CD14-positive monocyte (primary cell): ENCODE measurements at regions not wholly inside any gene's neighbourhood (a gene's known extent, or its start where the extent isn't known, plus 50 kb on each side); places are given as distances from the start of the nearest gene placed in this dataset.

Experiments used
- DNase-seq, 3 donors: peaks; one replicate each; pipeline ENCODE4 v3.0.0-alpha.2; 2011 to 2022
- H2AFZ ChIP-seq: 2 replicates; pipeline ENCODE4 v1.6.0; 2012; ENCODE audit warnings: mild to moderate bottlenecking, low read depth, low read length, inconsistent platforms; ENCODE audit not compliant: insufficient read depth, poor library complexity, severe bottlenecking
- H3K27ac ChIP-seq, 2 donors: 1 replicate in 1 of 2; 2 replicates in 1 of 2; pipeline ENCODE4 v1.5.1; 2012 to 2013; ENCODE audit warnings: low read length in 2 of 2, control low read depth in 1 of 2, inconsistent platforms in 1 of 2, low read depth in 1 of 2, mild to moderate bottlenecking in 1 of 2
- H3K27me3 ChIP-seq, 2 donors: one replicate each; pipeline versions ENCODE4 v1.6.0 to v1.6.1; 2011 to 2013; ENCODE audit warnings: low read length in 2 of 2; ENCODE audit not compliant: control insufficient read depth in 2 of 2, insufficient read depth in 2 of 2
- H3K36me3 ChIP-seq, 2 donors: replicated peaks in 1 of 2; 1 replicate in 1 of 2; 2 replicates in 1 of 2; pipeline versions ENCODE4 v1.5.1 to v1.6.1; 2012 to 2013; ENCODE audit warnings: low read length in 2 of 2, control low read depth in 1 of 2, inconsistent platforms in 1 of 2, mild to moderate bottlenecking in 1 of 2; ENCODE audit not compliant: insufficient read depth in 2 of 2, control insufficient read depth in 1 of 2
- H3K4me1 ChIP-seq, 2 donors: 1 replicate in 1 of 2; 2 replicates in 1 of 2; pipeline versions ENCODE4 v1.5.1 to v1.6.1; 2012 to 2013; ENCODE audit warnings: low read length in 2 of 2, control low read depth in 1 of 2, inconsistent platforms in 1 of 2, mild to moderate bottlenecking in 1 of 2, moderate library complexity in 1 of 2; ENCODE audit not compliant: insufficient read depth in 2 of 2, control insufficient read depth in 1 of 2
- H3K4me2 ChIP-seq: replicated peaks from 2 replicates; pipeline ENCODE3; 2012; ENCODE audit warnings: low read length, moderate library complexity, mild to moderate bottlenecking; ENCODE audit not compliant: poor library complexity, severe bottlenecking; ENCODE audit errors: extremely low read depth
- H3K4me3 ChIP-seq, 3 experiments: fragments of 200-600 bp in 1 of 3; sonication (generic) in 1 of 3; replicated peaks in 1 of 3; 1 replicate in 2 of 3; 2 replicates in 1 of 3; pipeline ENCODE4 v1.5.1; 2011 to 2013; ENCODE audit warnings: low read length in 3 of 3, mild to moderate bottlenecking in 3 of 3, control low read depth in 2 of 3, low read depth in 2 of 3, inconsistent platforms in 1 of 3, moderate library complexity in 1 of 3
- H3K79me2 ChIP-seq: 2 replicates; pipeline ENCODE4 v1.6.0; 2012; ENCODE audit warnings: mild to moderate bottlenecking, control low read depth, inconsistent platforms, low read length, moderate library complexity; ENCODE audit not compliant: insufficient read depth
- H3K9ac ChIP-seq: 2 replicates; pipeline ENCODE4 v1.6.0; 2017; ENCODE audit warnings: low read length, mild to moderate bottlenecking; ENCODE audit not compliant: insufficient read depth, poor library complexity, severe bottlenecking
- H3K9me3 ChIP-seq, 2 donors: replicated peaks in 1 of 2; 1 replicate in 1 of 2; 2 replicates in 1 of 2; pipeline versions ENCODE4 v1.5.1 to v1.6.1; 2012 to 2013; ENCODE audit warnings: low read length in 2 of 2, control low read depth in 1 of 2; ENCODE audit not compliant: control insufficient read depth in 1 of 2, insufficient read depth in 1 of 2
- H4K20me1 ChIP-seq: 2 replicates; pipeline ENCODE4 v1.6.0; 2012; ENCODE audit warnings: mild to moderate bottlenecking, low read length, control low read depth, moderate library complexity; ENCODE audit not compliant: insufficient read depth
- H3K27ac Mint-ChIP-seq, 7 donors: one replicate each; pipeline ENCODE4 v1.8.0; 2020; ENCODE audit warnings: mild to moderate bottlenecking in 7 of 7, mixed read lengths in 7 of 7, moderate library complexity in 6 of 7, inconsistent platforms in 2 of 7
- H3K27me3 Mint-ChIP-seq, 3 donors: one replicate each; pipeline ENCODE4 v1.8.0; 2021 to 2022; ENCODE audit warnings: low read depth in 3 of 3, mild to moderate bottlenecking in 3 of 3, mixed read lengths in 3 of 3, moderate library complexity in 3 of 3, inconsistent platforms in 1 of 3
- H3K36me3 Mint-ChIP-seq, 2 donors: one replicate each; pipeline ENCODE4 v1.8.0; 2020; ENCODE audit warnings: mixed read lengths in 2 of 2, inconsistent platforms in 1 of 2, mild to moderate bottlenecking in 1 of 2
- H3K4me1 Mint-ChIP-seq: one replicate; pipeline ENCODE4 v1.8.0; 2020; ENCODE audit warnings: mild to moderate bottlenecking, mixed read lengths
- H3K4me3 Mint-ChIP-seq, 2 donors: one replicate each; pipeline ENCODE4 v1.8.0; 2020; ENCODE audit warnings: mild to moderate bottlenecking in 2 of 2, mixed read lengths in 2 of 2, moderate library complexity in 1 of 2
- H3K9me3 Mint-ChIP-seq, 7 donors: one replicate each; pipeline ENCODE4 v1.8.0; 2020 to 2022; ENCODE audit warnings: mixed read lengths in 7 of 7, mild to moderate bottlenecking in 6 of 7, moderate library complexity in 6 of 7, inconsistent platforms in 2 of 7
- WGBS: methylation state at CpG from one replicate; pipeline ENCODE4 v1.1.5; 2013; ENCODE audit warnings: missing lambda C conversion rate; ENCODE audit not compliant: insufficient coverage; 5-methylcytosine and 5-hydroxymethylcytosine counted together
- intact Hi-C, 2 donors: fragments of 100-400 bp; cut with micrococcal nuclease; formaldehyde crosslinking; loops; one replicate each; pipeline versions ENCODE4 v1.15.0 to v1.15.1; 2023
- TF ChIP-seq, protein P1 (sequence below): fragments of 200-600 bp; IDR thresholded peaks from one replicate; pipeline ENCODE4 v1.8.0; 2022; ENCODE audit warnings: antibody characterized with exemption, mild to moderate bottlenecking

DNA sequence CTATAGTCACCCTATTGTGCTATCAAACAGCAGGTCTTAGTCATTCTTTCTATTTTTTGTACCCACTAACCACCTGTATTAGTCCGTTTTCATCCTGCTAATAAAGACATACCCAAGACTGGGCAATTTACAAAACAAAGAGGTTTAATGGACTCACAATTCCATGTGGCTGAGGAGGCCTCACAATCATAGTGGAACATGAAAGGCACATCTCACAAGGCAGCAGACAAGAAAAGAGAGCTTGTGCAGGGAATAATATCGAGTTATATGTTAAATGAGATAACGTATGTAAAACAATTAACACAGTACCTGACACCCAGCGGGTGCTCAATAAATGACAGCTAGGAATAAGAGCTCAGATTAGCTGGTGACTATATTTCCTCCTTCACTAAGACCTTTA lies 88.1 kb upstream of the WDR44 start:
- no peaks in the 10 kb centered on the region for H3K4me1 Mint-ChIP-seq
- intact Hi-C loops: no loop called here

GRCh38 chrX:118259213-118259612 lies 86.7 kb upstream of the WDR44 start:
- intact Hi-C loops: no loop called here
- Mint-ChIP-seq H3K9me3 (peaks cover 0 to 3% (median 0%) of the 10 kb centered on the region in 7 donors), H3K4me3 (no peak overlapping the region), H3K27ac (peak overlapping the region in 1 of 7 donors; percentile 38), H3K27me3 (peaks cover 0 to 6% (median 5%) of the 10 kb centered on the region in 3 donors), H3K4me1 (no peaks in the 10 kb centered on the region), H3K36me3 (no peaks in the 10 kb centered on the region)
- H3K79me2 ChIP-seq: no peaks in the 10 kb centered on the region
- no peak overlapping the region for H3K4me2 ChIP-seq
- no peak for DNase-seq
- TF ChIP-seq, protein P1, sequence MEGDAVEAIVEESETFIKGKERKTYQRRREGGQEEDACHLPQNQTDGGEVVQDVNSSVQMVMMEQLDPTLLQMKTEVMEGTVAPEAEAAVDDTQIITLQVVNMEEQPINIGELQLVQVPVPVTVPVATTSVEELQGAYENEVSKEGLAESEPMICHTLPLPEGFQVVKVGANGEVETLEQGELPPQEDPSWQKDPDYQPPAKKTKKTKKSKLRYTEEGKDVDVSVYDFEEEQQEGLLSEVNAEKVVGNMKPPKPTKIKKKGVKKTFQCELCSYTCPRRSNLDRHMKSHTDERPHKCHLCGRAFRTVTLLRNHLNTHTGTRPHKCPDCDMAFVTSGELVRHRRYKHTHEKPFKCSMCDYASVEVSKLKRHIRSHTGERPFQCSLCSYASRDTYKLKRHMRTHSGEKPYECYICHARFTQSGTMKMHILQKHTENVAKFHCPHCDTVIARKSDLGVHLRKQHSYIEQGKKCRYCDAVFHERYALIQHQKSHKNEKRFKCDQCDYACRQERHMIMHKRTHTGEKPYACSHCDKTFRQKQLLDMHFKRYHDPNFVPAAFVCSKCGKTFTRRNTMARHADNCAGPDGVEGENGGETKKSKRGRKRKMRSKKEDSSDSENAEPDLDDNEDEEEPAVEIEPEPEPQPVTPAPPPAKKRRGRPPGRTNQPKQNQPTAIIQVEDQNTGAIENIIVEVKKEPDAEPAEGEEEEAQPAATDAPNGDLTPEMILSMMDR: no peak
- no peak overlapping the region for H2AFZ ChIP-seq
- H4K20me1 ChIP-seq: no peaks in the 10 kb centered on the region
- no peaks in the 10 kb centered on the region for H3K27me3 ChIP-seq
- no peak overlapping the region for H3K4me3 ChIP-seq
- no peak overlapping the region for H3K9ac ChIP-seq
- H3K4me1 ChIP-seq: no peaks in the 10 kb centered on the region
- H3K36me3 ChIP-seq: no peaks in the 10 kb centered on the region
- WGBS: no CpG with 5 or more reads among the region's 1 CpG
- H3K9me3 ChIP-seq: no peaks in the 10 kb centered on the region
- no peak overlapping the region for H3K27ac ChIP-seq

More for the DNA sequence above, 88.1 kb upstream of the WDR44 start:
- Histone ChIP-seq H3K9ac (no peak overlapping the region), H3K4me2 (no peak overlapping the region), H3K36me3 (no peaks in the 10 kb centered on the region), H3K4me3 (no peak overlapping the region), H3K4me1 (no peaks in the 10 kb centered on the region), H3K79me2 (no peaks in the 10 kb centered on the region), H2AFZ (no peak overlapping the region), H3K9me3 (no peaks in the 10 kb centered on the region), H3K27me3 (no peaks in the 10 kb centered on the region), H3K27ac (no peak overlapping the region), H4K20me1 (no peaks in the 10 kb centered on the region)
- no peak for DNase-seq
- Mint-ChIP-seq H3K9me3 (no peaks in the 10 kb centered on the region), H3K4me3 (no peak overlapping the region), H3K27me3 (peaks cover 0 to 6% (median 3%) of the 10 kb centered on the region in 3 donors), H3K27ac (no peak overlapping the region), H3K36me3 (no peaks in the 10 kb centered on the region)
- TF ChIP-seq, protein P1: no peak
- no CpG with 5 or more reads among the region's 4 CpGs for WGBS
